DOHH2 (cell line): ENCODE measurements at regions not wholly inside any gene's neighbourhood (a gene's known extent, or its start where the extent isn't known, plus 50 kb on each side); places are given as distances from the start of the nearest gene placed in this dataset.

ENCODE experiments used
- EZH2phosphoT487 ChIP-seq: fragments of 200-600 bp; sonication (generic); IDR thresholded peaks from 2 replicates; pipeline ENCODE4 v1.6.1; 2017; ENCODE audit warnings: borderline replicate concordance, mild to moderate bottlenecking, antibody characterized with exemption, low read length, moderate library complexity, mixed read lengths
- TF ChIP-seq, protein P1 (sequence below): fragments of 200-600 bp; sonication (generic); IDR thresholded peaks from one replicate; pipeline ENCODE4 v1.5.1; 2014; ENCODE audit warnings: antibody characterized with exemption, mild to moderate bottlenecking, low read depth, low read length; ENCODE audit not compliant: poor library complexity, severe bottlenecking

DNA sequence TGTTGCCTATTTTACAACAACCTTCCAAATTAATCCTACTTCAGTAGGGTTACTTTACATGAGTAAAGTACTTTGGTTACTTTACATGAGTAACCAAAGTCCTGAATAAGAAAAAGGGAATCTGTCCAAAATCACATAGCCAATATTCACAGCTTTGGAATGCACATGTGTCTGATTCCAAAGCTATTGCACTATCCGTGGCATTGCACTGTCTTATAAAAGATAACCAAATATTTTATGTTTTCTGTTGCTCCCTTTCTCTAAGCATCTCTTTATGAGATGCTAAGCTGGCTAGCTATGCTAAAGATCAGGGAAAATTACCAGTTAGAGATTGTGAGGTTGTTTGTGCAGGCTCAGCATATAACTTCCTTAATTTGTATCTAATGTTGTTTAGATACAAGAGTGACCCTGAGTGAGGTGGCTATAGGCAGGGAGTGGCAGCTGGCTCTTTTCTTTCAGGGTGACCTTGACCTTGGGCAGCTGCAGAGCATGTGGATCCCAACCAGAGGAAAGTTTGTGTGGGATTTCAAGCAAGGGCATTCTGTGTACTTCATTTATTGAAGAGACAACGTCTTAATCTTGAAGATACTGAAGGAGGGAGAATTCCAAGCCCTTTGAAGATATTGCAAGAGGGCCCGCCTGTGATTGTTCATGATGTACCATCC, 366.1 kb upstream of the ANKRD30A start:
- TF ChIP-seq, protein P1, sequence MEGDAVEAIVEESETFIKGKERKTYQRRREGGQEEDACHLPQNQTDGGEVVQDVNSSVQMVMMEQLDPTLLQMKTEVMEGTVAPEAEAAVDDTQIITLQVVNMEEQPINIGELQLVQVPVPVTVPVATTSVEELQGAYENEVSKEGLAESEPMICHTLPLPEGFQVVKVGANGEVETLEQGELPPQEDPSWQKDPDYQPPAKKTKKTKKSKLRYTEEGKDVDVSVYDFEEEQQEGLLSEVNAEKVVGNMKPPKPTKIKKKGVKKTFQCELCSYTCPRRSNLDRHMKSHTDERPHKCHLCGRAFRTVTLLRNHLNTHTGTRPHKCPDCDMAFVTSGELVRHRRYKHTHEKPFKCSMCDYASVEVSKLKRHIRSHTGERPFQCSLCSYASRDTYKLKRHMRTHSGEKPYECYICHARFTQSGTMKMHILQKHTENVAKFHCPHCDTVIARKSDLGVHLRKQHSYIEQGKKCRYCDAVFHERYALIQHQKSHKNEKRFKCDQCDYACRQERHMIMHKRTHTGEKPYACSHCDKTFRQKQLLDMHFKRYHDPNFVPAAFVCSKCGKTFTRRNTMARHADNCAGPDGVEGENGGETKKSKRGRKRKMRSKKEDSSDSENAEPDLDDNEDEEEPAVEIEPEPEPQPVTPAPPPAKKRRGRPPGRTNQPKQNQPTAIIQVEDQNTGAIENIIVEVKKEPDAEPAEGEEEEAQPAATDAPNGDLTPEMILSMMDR, result no peak
- TF ChIP-seq EZH2phosphoT487, result no peak
